ENCODE measurements at regions not wholly inside any gene's neighbourhood (a gene's known extent, or its start where the extent isn't known, plus 50 kb on each side); places are given as distances from the start of the nearest gene placed in this dataset.

GRCh38 chr1:83676106-83676505 is 322.8 kb downstream of the TTLL7 start:
- TF ChIP-seq EZH2 (IDR thresholded peaks at IDR 0.05) (no peak), POLR2AphosphoS5 (IDR thresholded peaks at IDR 0.05; ENCODE audit: borderline replicate concordance, low read depth, low read length) (no peak), FOXP2 (optimal IDR thresholded peaks at IDR 0.05; ENCODE audit: control extremely low read depth, extremely low read length, insufficient read depth) (no peak)

All from SK-N-MC (cell line).